ENCODE measurements at regions not wholly inside any gene's neighbourhood (a gene's known extent, or its start where the extent isn't known, plus 50 kb on each side); places are given as distances from the start of the nearest gene placed in this dataset.

DNA sequence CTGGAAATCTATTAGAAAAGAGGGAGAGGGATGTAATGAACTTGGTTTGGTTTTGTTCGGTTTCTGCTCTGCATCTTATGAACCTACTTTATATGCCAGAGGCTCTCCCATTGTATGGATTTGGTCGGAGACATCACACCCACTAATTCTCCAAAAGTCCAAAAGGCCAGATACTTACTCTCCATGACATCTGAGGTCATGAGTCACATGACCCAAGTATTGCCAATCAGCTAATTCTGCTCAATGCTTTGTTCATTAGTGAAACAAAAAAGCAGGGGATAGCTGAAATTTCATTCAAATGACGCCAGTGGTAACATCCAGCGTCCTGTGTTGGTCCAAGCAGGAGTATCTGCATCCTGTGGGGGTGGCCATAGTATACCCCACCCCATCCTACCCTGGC, 173.6 kb downstream of the TRIM33 start:
- DNase-seq (ENCODE audit: low spot score): no peak
- in situ Hi-C loops (cut with MboI; ENCODE audit: low sequenced_read_pairs, unreplicated experiment): no loop called here
- TF ChIP-seq, protein P1, sequence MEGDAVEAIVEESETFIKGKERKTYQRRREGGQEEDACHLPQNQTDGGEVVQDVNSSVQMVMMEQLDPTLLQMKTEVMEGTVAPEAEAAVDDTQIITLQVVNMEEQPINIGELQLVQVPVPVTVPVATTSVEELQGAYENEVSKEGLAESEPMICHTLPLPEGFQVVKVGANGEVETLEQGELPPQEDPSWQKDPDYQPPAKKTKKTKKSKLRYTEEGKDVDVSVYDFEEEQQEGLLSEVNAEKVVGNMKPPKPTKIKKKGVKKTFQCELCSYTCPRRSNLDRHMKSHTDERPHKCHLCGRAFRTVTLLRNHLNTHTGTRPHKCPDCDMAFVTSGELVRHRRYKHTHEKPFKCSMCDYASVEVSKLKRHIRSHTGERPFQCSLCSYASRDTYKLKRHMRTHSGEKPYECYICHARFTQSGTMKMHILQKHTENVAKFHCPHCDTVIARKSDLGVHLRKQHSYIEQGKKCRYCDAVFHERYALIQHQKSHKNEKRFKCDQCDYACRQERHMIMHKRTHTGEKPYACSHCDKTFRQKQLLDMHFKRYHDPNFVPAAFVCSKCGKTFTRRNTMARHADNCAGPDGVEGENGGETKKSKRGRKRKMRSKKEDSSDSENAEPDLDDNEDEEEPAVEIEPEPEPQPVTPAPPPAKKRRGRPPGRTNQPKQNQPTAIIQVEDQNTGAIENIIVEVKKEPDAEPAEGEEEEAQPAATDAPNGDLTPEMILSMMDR (IDR thresholded peaks at IDR 0.05; ENCODE audit: borderline replicate concordance, control extremely low read depth, extremely low read depth, insufficient read depth, missing control alignments): no peak

DNA sequence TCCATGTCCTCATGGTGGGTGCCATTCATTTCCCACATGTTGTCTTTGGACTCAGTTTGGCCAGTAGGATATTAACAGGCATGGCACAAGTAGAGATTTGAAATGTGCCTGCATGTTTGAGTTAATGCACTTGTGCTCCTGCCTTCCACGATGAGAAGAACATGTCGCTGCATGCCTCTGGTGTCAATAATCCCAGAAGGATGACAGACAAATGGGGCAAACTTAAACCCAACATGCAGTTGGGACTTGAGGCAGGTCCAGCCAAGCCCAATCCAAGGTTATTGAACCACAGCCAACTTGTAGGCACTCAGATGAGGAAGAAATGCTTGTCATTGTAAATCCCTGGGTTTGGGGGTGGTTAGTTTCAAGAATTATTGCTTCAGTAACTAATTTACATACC, 174.6 kb downstream of the TRIM33 start:
- TF ChIP-seq, protein P1 (IDR thresholded peaks at IDR 0.05; ENCODE audit: borderline replicate concordance, control extremely low read depth, extremely low read depth, insufficient read depth, missing control alignments): no peak
- DNase-seq (ENCODE audit: low spot score): no peak
- in situ Hi-C loops (cut with MboI; ENCODE audit: low sequenced_read_pairs, unreplicated experiment): no loop called here

DNA sequence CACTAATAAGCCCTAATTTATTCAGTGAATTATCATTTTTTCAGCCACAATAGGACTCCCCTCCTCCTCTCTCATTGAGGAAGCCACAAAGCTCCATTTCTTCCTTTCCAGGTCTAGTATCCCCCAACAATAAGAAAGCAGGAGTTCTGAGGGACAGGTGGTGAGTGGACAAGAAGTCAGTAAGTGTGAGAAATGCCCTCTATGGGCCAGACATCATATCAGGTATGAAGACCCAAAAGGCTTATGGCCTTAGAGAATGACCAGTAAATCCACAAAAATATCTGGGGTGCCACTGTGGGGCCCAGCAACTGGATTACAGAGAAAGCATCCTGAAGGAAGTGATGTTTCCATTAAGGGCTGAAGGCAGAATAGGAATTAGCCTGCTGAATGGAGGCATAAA, 175.7 kb downstream of the TRIM33 start:
- in situ Hi-C loops (cut with MboI; ENCODE audit: low sequenced_read_pairs, unreplicated experiment): no loop called here
- TF ChIP-seq, protein P1 (IDR thresholded peaks at IDR 0.05; ENCODE audit: borderline replicate concordance, control extremely low read depth, extremely low read depth, insufficient read depth, missing control alignments): no peak
- no peak for DNase-seq (ENCODE audit: low spot score)

DNA sequence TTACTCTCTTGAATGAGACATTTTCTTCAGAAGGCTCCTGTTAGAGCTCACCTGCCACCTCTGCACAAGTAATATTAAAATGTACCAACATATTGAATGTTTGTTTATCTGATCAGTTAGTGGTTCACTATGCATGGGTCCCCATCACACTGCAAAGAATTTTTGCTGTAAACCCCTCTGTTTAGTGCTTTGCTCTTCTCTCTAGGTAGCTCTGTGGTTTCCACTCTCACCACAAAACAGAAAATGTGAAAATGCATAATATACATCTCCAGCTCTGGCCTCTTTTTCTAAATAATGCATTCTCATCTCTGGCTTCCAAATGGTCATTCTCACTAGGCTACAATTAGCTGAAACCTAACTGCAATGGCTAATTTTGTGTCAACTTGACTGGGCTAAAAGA, 176.7 kb downstream of the TRIM33 start:
- in situ Hi-C loops (cut with MboI; ENCODE audit: low sequenced_read_pairs, unreplicated experiment): no loop called here
- DNase-seq (ENCODE audit: low spot score): no peak

DNA sequence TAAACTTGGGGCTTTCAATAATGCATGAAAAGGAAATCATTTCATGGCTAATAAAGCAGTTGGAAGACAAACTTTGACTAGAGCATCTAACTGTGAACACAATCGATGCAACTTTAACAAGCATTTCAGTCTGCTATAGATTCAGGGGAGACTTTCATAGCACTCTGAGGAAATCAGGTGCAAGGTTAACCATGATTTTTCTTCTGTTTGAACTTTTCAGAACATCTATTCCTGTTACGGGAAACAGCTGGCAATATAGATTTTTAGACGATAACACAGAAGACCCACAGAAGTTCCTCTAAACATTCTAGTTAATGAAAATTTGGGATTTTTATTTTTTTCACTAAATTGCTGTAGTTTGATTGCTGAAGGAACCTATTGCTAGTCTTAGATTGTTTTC, 177.3 kb downstream of the TRIM33 start:
- no peak for DNase-seq (ENCODE audit: low spot score)
- in situ Hi-C loops (cut with MboI; ENCODE audit: low sequenced_read_pairs, unreplicated experiment): no loop called here
- TF ChIP-seq, protein P1 (IDR thresholded peaks at IDR 0.05; ENCODE audit: borderline replicate concordance, control extremely low read depth, extremely low read depth, insufficient read depth, missing control alignments): no peak

More for the DNA sequence above, 176.7 kb downstream of the TRIM33 start:
- TF ChIP-seq, protein P1 (IDR thresholded peaks at IDR 0.05; ENCODE audit: borderline replicate concordance, control extremely low read depth, extremely low read depth, insufficient read depth, missing control alignments): no peak

DNA sequence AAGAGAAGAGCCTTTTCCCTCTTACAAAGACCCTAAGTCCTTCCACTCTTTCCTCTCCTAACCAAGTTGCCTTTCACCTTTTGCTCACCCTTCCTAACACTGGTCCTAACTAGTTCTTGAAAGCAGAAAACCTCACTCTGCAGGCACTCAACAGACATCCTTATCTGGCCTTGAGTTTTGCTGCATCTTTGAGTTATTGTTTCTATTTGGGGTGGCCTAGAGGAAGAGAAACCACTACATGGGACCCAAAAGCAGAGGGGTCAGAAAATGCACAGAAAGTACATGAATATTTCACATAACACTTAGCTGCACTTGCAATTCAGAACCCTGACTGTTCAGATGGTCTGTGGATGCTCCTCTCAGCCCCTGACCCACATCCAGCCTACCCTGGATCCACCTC, 178.3 kb upstream of the SYT6 start:
- no peak for DNase-seq (ENCODE audit: low spot score)
- in situ Hi-C loops (cut with MboI; ENCODE audit: low sequenced_read_pairs, unreplicated experiment): no loop called here

More for the DNA sequence above, 178.3 kb upstream of the SYT6 start:
- TF ChIP-seq, protein P1 (IDR thresholded peaks at IDR 0.05; ENCODE audit: borderline replicate concordance, control extremely low read depth, extremely low read depth, insufficient read depth, missing control alignments): no peak
